B cell (primary cell): ENCODE measurements at regions not wholly inside any gene's neighbourhood (a gene's known extent, or its start where the extent isn't known, plus 50 kb on each side); places are given as distances from the start of the nearest gene placed in this dataset.

Source experiments
- ATAC-seq: fragments of 200-7000 bp; cut with Tn5 transposase; one replicate; pipeline ENCODE4 v1.10.0; 2021; ENCODE audit warnings: low read depth, mild to moderate bottlenecking, moderate number of reproducible peaks, moderate library complexity
- CTCF ChIA-PET: fragments of 350-600 bp; sonication (Branson Sonifier 250); formaldehyde crosslinking; loops from one replicate; lab custom pipeline; 2021; ENCODE audit warnings: antibody characterized with exemption, inconsistent platforms; lab: Charles Lee
- POLR2A ChIA-PET: fragments of 350-600 bp; sonication (Branson Sonifier 250); formaldehyde crosslinking; loops from one replicate; lab custom pipeline; 2021; ENCODE audit warnings: antibody characterized with exemption; lab: Charles Lee
- DNase-seq: peaks from one replicate; pipeline ENCODE4 v3.0.0; 2013
- H2AFZ ChIP-seq: 2 replicates; pipeline ENCODE4 v1.6.1; 2012; ENCODE audit warnings: mild to moderate bottlenecking, low read depth, low read length; ENCODE audit not compliant: insufficient read depth, poor library complexity, severe bottlenecking
- H3K27ac ChIP-seq, 2 donors: 1 replicate in 1 of 2; 2 replicates in 1 of 2; pipeline ENCODE4 v1.5.1; 2012 to 2013; ENCODE audit warnings: low read length in 2 of 2, mild to moderate bottlenecking in 2 of 2, moderate library complexity in 1 of 2
- H3K27me3 ChIP-seq, 4 experiments: fragments of 200-600 bp in 1 of 4; sonication (generic) in 1 of 4; replicated peaks in 1 of 4; 1 replicate in 2 of 4; 2 replicates in 2 of 4; pipeline versions ENCODE4 v1.6.1 to v1.7.0; 2013 to 2016; ENCODE audit warnings: low read length in 3 of 4, mild to moderate bottlenecking in 2 of 4, mixed read lengths in 1 of 4, moderate library complexity in 1 of 4; ENCODE audit not compliant: insufficient read depth in 4 of 4, control insufficient read depth in 3 of 4; ENCODE audit errors: control extremely low read depth in 1 of 4
- H3K36me3 ChIP-seq, 2 experiments: replicated peaks in 1 of 2; 1 replicate in 1 of 2; 2 replicates in 1 of 2; pipeline versions ENCODE4 v1.6.1 to v1.7.1; 2013; ENCODE audit warnings: low read length in 1 of 2; ENCODE audit not compliant: insufficient read depth in 2 of 2, control insufficient read depth in 1 of 2; ENCODE audit errors: control extremely low read depth in 1 of 2, extremely low read depth in 1 of 2
- H3K4me1 ChIP-seq, 2 donors: fragments of 200-600 bp in 1 of 2; sonication (generic) in 1 of 2; 1 replicate in 1 of 2; 2 replicates in 1 of 2; pipeline versions ENCODE4 v1.5.1 to v1.6.1; 2013 to 2017; ENCODE audit warnings: low read length in 2 of 2; ENCODE audit not compliant: control insufficient read depth in 2 of 2, insufficient read depth in 2 of 2
- H3K4me2 ChIP-seq: replicated peaks from 2 replicates; pipeline ENCODE3; 2012; ENCODE audit warnings: mild to moderate bottlenecking, low read depth, low read length; ENCODE audit not compliant: poor library complexity, severe bottlenecking
- H3K4me3 ChIP-seq, 5 experiments: fragments of 200-600 bp in 1 of 5; sonication (generic) in 1 of 5; 1 replicate in 3 of 5; 2 replicates in 2 of 5; pipeline versions ENCODE4 v1.5.1 to v1.7.0; 2011 to 2016; ENCODE audit warnings: low read length in 4 of 5, mild to moderate bottlenecking in 4 of 5, low read depth in 2 of 5, control low read depth in 1 of 5, moderate library complexity in 1 of 5; ENCODE audit not compliant: insufficient read depth in 1 of 5; ENCODE audit errors: control extremely low read depth in 1 of 5, extremely low read depth in 1 of 5
- H3K79me2 ChIP-seq: fragments of 200-600 bp; sonication (generic); one replicate; pipeline ENCODE4 v1.6.0; 2016; ENCODE audit warnings: low read length; ENCODE audit not compliant: control insufficient read depth, insufficient read depth
- H3K9ac ChIP-seq: fragments of 200-600 bp; sonication (generic); 2 replicates; pipeline ENCODE4 v1.6.1; 2017; ENCODE audit warnings: mild to moderate bottlenecking, low read length, moderate library complexity
- H3K9me3 ChIP-seq, 3 donors: one replicate each; pipeline versions ENCODE4 v1.6.1 to v1.7.1; 2013; ENCODE audit warnings: low read length in 2 of 3; ENCODE audit not compliant: control insufficient read depth in 2 of 3, insufficient read depth in 1 of 3; ENCODE audit errors: control extremely low read depth in 1 of 3
- H4K20me1 ChIP-seq: 2 replicates; pipeline ENCODE4 v1.6.0; 2012; ENCODE audit warnings: mild to moderate bottlenecking, low read length; ENCODE audit not compliant: insufficient read depth, control insufficient read depth, poor library complexity, severe bottlenecking
- H3K27ac Mint-ChIP-seq: one replicate; pipeline ENCODE4 v1.8.0; 2021; ENCODE audit warnings: mixed read lengths
- H3K27me3 Mint-ChIP-seq: one replicate; pipeline ENCODE4 v1.8.0; 2021; ENCODE audit warnings: mixed read lengths
- H3K4me1 Mint-ChIP-seq: one replicate; pipeline ENCODE4 v1.8.0; 2021; ENCODE audit warnings: mixed read lengths
- H3K4me3 Mint-ChIP-seq: one replicate; pipeline ENCODE4 v1.8.0; 2021; ENCODE audit warnings: mixed read lengths
- H3K9me3 Mint-ChIP-seq: one replicate; pipeline ENCODE4 v1.8.0; 2022; ENCODE audit warnings: mixed read lengths; ENCODE audit not compliant: insufficient read depth
- CTCF ChIP-seq: fragments of 200-600 bp; IDR thresholded peaks from one replicate; pipeline ENCODE4 v1.8.0; 2022; ENCODE audit warnings: antibody characterized with exemption, mild to moderate bottlenecking
- EZH2 ChIP-seq: IDR thresholded peaks from 2 replicates; pipeline ENCODE4 v1.6.1; 2012; ENCODE audit warnings: borderline replicate concordance, low read depth, mild to moderate bottlenecking, moderate library complexity, low read length; ENCODE audit not compliant: insufficient read depth, poor library complexity, severe bottlenecking
- WGBS: methylation state at CpG from one replicate; pipeline ENCODE4 v1.1.5; 2013; ENCODE audit warnings: missing lambda C conversion rate; ENCODE audit not compliant: insufficient coverage; 5-methylcytosine and 5-hydroxymethylcytosine counted together
- intact Hi-C: fragments of 100-400 bp; cut with micrococcal nuclease; formaldehyde crosslinking; loops from one replicate; pipeline ENCODE4 v1.10.0; 2022

DNA sequence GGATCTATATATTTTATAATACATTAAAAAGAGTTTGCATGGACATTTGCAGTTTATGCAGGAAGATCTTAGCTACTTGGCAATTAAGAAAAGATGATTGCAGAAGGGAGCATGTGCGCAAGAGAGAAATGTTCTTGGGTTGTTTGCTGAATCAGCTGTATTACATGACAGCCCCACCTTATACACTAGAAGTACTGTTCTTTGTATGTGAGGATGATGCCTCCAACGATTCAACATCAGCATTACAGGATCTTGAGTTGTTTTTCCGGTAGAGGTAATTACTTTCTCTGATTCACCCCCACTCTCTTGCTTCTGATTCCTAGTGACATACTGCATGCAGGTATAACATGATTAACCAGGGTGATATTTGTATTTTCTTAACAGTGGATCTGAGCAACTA lies 140.8 kb downstream of the PCDH7 start:
- Histone ChIP-seq H3K27me3 (no peaks in the 10 kb centered on the region), H3K4me1 (no peaks in the 10 kb centered on the region), H3K4me3 (no peak overlapping the region), H3K9me3 (no peaks in the 10 kb centered on the region), H3K4me2 (no peak overlapping the region), H4K20me1 (no peaks in the 10 kb centered on the region), H3K27ac (no peak overlapping the region), H3K9ac (no peak overlapping the region), H3K79me2 (no peaks in the 10 kb centered on the region), H2AFZ (no peak overlapping the region), H3K36me3 (no peaks in the 10 kb centered on the region)
- H3K27ac Mint-ChIP-seq: no peak overlapping the region
- CTCF ChIA-PET: no interaction called here
- no CpG with 5 or more reads among the region's 3 CpGs for WGBS
- TF ChIP-seq EZH2 (no peak), CTCF (no peak)
- H3K9me3 Mint-ChIP-seq: no peaks in the 10 kb centered on the region
- H3K27me3 Mint-ChIP-seq: no peaks in the 10 kb centered on the region
- POLR2A ChIA-PET: no interaction called here
- H3K4me3 Mint-ChIP-seq: no peak overlapping the region
- intact Hi-C loops: no loop called here
- no peaks in the 10 kb centered on the region for H3K4me1 Mint-ChIP-seq
- DNase-seq (no peak), ATAC-seq (no peak)

DNA sequence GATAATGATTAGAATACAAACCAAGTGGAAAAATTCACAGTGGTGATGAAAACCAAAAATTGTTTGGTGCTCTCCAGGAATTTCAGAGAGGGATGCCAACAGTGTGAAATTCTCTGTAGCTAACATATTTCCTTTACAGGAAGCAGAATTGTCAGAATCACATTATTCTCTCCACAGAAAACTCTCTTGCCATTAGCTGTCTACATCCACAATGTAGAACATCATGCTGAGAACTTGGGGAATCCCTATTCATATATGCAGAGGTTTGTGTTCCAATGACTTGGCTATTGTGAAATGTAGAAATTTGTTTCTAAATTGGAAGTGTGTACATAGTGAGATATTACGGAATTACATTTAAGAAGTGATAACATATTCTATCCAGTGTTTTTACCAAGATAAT lies 142.0 kb downstream of the PCDH7 start:
- Mint-ChIP-seq H3K9me3 (no peaks in the 10 kb centered on the region), H3K4me3 (no peak overlapping the region), H3K27me3 (no peaks in the 10 kb centered on the region), H3K4me1 (no peaks in the 10 kb centered on the region), H3K27ac (no peak overlapping the region)
- Histone ChIP-seq H2AFZ (no peak overlapping the region), H3K9ac (no peak overlapping the region), H3K4me3 (no peak overlapping the region), H3K79me2 (no peaks in the 10 kb centered on the region), H3K36me3 (no peaks in the 10 kb centered on the region), H3K27me3 (no peaks in the 10 kb centered on the region), H3K9me3 (no peaks in the 10 kb centered on the region), H3K4me1 (no peaks in the 10 kb centered on the region), H3K27ac (no peak overlapping the region), H3K4me2 (no peak overlapping the region), H4K20me1 (no peaks in the 10 kb centered on the region)
- POLR2A ChIA-PET: no interaction called here
- CTCF ChIA-PET: no interaction called here
- TF ChIP-seq EZH2: no peak
- TF ChIP-seq CTCF: no peak
- DNase-seq (no peak), ATAC-seq (no peak)
- intact Hi-C loops: no loop called here
- no CpG with 5 or more reads among the region's 1 CpG for WGBS
